GM19193 (cell line): ENCODE measurements at regions not wholly inside any gene's neighbourhood (a gene's known extent, or its start where the extent isn't known, plus 50 kb on each side); places are given as distances from the start of the nearest gene placed in this dataset.

ENCODE experiments used
- POLR2A ChIP-seq: IDR thresholded peaks from 4 replicates; pipeline ENCODE4 v1.6.1; 2011; ENCODE audit not compliant: insufficient read depth, insufficient read length; ENCODE audit errors: extremely low read depth

DNA sequence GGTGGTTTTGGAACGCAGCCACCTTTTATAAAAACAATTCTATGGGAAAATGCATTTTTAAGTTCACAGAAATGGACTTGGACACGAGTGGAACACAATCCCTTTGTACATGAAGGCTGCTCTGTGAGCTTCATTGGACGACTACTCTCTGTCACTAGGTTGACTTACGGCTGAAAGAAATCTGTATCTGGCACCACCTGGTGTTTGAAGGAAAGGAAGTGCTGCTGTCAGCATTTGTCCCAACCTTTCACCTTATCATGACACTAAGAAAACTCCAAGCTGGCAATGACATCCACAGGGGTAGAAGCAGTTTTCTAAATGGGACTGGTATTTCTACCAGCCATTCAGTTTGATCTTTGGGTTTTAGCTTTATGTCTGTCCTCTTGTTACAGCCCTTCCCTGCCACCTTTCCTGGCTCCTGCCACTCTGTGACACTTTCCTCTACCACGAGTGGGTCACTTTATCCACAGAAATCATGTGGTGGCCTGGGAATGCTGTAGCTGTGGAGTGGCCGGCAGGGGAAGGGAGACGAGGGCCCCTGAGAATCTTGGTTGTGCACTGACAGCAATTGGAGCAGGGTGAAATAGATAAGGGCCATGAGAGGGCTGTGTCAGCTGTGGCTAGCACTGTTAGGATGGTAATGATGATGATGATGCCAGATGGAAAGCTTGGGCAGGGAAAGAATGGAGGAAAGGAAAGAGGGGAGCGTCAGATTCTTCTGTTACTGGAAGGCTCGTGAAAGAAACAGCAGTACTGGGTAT lies 85.2 kb downstream of the TBX19 start:
- TF ChIP-seq POLR2A, result no peak
